GM21423 (cell line): ENCODE measurements at regions not wholly inside any gene's neighbourhood (a gene's known extent, or its start where the extent isn't known, plus 50 kb on each side); places are given as distances from the start of the nearest gene placed in this dataset.

Experiments
- ATAC-seq: cut with Tn5 transposase; IDR thresholded peaks from one replicate; pipeline ENCODE4 v1.9.1; 2021; ENCODE audit warnings: mild to moderate bottlenecking, moderate library complexity; ENCODE audit not compliant: unreplicated experiment

- no peak for ATAC-seq
These were observed 242.9 kb downstream of the CDC5L start for GRCh38 chr6:44630125-44631028.

- ATAC-seq, result no peak
These were observed 244.5 kb downstream of the CDC5L start for GRCh38 chr6:44631968-44632367.

DNA sequence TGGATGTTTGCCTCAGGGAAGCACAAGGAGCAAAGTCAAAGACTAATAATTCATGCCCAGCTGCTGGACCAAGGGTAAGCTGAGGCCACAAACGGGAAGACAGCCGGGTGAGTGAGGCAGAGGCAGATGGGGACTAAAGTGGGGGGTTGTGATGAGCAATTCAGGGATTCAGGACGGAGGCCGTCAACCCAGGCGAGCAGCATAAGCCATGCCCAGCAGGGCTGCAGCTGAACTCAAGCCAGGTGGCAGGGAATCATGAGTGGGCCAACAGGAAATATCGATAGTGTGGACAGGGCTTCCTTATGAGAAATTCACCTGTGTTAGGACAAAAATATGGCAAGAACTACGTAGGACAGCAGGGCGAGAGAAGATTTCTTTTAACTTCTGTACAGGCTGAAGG lies 246.8 kb downstream of the CDC5L start:
- ATAC-seq, result no peak

- ATAC-seq, result no peak
These were observed 248.0 kb downstream of the CDC5L start for GRCh38 chr6:44635486-44635885.

GRCh38 chr6:44636561-44637248 lies 249.2 kb downstream of the CDC5L start:
- ATAC-seq, result no peak

GRCh38 chr6:44641344-44642031 lies 254.0 kb downstream of the CDC5L start:
- no peak for ATAC-seq

- no peak for ATAC-seq
These were observed 254.8 kb downstream of the CDC5L start for GRCh38 chr6:44642349-44642748.

GRCh38 chr6:44642870-44643522 lies 255.5 kb downstream of the CDC5L start:
- ATAC-seq, result no peak

DNA sequence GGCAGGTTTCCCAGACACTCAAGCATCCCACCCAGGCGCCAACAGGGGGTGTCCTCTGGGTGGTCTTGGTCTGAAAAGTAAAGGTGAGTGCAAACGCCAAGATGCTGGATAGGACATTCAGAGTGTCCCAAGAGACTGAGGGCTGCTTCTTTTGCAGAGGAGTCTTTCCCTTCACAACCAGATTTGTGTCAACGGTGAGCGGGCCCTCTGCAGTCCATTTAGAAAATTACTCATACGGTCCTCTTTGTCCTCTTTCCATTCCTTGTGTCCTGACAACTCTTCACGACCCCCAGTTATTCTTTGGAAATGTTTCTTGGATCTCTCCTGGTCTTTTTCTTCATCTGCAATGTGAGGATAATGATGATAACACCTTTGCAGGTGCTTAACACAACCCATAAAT lies 257.8 kb downstream of the CDC5L start:
- no peak for ATAC-seq

DNA sequence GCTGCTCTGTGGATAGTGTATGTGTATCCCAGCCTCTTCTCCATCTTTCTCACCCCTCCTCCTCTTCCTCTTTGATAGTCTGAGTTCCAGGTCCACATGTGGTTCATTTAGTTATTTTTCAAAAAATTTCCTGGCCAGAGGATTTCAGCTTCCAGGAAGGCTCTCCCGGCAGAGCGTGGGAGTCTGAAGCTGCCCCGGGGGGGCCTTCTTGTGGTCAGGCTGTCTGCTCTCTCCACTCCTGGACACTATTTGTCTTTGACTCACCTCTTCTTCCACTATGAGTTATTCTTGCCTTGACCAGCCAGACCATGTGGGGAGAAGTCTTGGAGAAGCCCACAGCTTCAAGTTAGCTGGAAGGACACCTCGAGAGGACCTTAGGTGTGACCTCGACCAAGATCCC lies 258.8 kb downstream of the CDC5L start:
- ATAC-seq, result no peak

DNA sequence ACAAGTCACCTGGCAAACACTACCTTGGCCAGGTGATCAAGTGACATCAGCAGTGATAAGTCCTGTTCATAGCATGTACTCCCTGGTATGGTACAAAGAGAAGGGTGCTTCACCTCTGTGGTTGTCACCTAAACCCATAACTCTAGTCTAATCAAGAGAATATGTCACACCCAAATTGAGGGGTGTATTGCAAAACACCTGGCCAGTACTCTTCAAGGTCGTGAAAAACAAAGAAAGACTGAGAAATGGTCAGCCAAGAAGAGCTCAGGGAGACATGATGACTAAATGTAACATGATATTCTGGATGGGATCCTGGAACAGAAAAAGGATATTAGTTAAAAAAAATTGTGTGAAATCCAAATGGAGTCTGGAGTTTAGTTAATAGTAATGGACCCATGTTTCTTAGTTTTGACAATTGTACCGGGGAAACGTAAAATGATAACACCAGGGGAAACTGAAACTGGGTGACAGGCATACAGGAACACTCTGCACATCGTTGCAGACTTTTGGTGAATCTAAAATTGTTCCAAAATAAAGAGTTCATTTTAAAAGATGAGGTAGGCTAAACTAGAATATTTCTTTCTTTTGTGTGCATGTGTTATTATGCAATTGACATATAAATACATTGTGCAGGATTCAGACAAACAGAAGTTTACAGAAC lies 262.0 kb downstream of the CDC5L start:
- ATAC-seq, result no peak

DNA sequence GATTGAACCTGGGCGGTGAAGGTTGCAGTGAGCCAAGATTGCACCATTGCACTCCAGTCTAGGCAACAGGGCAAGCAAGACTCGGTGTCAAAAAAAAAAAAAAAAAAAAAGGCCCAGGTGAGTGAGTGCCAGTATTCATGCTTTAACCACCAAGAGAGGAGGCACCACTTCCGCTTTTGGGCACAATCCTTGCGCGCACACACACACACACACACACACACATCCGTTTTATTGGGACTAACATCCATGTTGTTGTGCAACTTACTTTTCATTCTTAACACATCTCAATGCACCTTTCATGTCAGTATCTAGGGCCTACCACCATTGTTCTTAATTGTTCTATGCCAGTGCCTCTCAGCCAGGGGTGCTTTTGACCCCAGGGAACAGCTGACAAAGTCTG lies 263.0 kb downstream of the CDC5L start:
- ATAC-seq, result no peak

- no peak for ATAC-seq
These were observed 263.4 kb downstream of the CDC5L start for GRCh38 chr6:44650947-44651346.

- no peak for ATAC-seq
These were observed 264.1 kb downstream of the CDC5L start for GRCh38 chr6:44651604-44652003.

DNA sequence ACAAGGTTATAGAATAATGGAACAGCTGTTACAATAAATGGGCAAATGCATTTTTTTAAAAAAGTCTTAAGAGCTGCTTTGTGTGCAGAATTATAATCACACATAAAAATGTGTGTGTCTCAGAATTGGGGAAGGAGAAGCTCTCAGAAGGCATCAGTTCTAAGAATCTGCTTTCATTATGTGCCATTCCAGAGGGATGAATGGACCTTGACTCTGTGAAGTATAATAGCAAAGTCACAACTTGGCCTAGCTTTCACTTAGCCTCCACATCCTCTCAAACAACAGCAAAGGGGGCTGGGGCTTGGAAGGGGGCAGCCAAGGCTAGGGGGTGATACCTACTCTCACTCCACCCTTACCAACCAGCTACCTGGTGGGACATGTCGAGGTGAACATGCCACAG lies 265.0 kb downstream of the CDC5L start:
- ATAC-seq, result no peak

- no peak for ATAC-seq
These were observed 265.6 kb downstream of the CDC5L start for GRCh38 chr6:44653091-44653490.

DNA sequence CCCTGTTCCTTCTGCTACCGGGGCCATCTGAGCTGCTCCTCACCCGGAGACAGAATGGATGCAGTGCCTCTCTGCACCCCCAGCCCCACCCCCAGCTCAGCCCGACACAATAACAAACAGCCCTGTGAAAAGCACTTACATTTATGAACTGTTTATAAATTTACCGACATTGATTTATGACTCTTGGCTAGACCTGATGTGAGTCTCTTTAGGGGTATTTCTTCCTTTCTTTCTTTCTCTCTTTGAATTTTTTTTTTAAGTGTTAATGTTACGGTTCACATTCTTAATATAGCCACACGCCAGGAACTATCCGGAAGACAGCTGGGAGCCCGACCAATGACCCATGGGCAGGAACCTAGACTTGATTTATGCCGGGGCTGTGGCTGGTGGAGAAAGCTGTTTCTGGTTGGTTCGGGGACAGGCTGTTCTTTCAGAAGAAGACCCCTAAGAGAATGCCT lies 266.3 kb downstream of the CDC5L start:
- no peak for ATAC-seq

DNA sequence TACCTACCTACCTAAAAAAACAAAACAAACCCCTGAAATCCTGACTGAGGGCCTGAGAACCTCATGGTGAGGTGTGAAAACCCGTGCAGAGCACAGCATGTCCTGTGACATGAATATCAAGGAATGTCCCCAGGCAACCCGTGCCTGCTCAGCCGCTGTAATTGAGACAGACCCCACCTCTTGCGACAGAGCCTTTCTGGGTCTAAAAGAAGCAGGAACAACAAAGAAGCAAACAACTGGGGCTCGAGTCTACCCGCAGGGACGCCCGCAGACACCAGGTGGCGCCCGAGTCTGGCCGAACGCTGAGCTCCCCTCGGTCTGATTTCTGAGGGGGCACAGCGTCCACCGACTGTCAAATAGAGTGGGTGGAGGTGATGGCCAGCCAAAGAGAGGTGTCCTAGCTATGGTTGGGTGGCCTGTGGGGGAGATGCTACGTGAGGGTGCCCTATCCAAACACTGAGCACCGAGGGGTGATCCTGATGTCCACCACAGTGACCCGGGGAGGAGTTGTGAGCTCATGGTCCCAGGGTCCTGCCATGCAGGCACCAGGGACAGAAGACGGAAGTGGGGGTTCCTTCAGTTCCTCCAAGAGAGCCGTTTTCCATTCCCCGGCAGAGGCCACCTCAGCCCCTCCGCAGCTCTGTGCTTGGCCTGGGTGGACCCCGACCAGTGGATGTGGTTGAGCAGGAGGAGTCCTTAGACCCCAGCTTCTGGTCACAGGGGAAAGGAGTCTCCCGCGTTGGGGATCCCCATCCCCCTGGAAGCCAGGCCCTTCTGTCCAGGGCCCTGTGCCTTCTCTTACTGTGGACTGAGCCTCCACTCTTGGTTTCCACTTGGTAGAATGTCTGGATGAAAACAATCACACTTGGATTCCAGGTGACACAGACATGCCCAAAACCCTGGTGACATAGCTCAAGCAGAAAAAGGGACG lies 268.2 kb downstream of the CDC5L start:
- no peak for ATAC-seq

DNA sequence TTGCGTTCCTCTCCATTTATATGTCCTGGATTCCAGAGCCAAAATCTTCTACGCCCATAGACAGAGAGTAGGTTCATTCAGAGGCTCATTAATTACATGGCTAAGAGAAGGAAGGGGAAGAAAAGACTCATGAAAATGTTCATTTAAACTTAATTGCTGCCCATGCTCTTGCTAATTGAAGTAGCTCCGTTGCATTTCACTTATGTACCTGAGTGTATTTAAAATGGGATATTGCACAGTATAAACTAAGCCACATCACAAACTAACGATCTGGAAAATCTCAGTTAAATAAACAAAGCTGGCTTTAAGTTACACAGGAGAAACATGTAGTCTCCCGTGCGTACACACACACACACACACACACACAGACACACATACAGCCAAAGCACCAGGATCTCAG lies 269.2 kb downstream of the CDC5L start:
- ATAC-seq, result no peak
